CD1c-positive myeloid dendritic cell (primary cell): ENCODE measurements at regions not wholly inside any gene's neighbourhood (a gene's known extent, or its start where the extent isn't known, plus 50 kb on each side); places are given as distances from the start of the nearest gene placed in this dataset.
A peak's percentile ranks its signal among the peaks of the same experiment; 100 is the strongest.
"Not testable (repeated sequence)": the region's sequence is repeated elsewhere in the genome, so short reads cannot be mapped to it uniquely, and the experiment has no call there.

Experiments used
- DNase-seq: peaks from one replicate; pipeline ENCODE4 v3.0.0-alpha.2; 2016; ENCODE audit errors: extremely low spot score

DNA sequence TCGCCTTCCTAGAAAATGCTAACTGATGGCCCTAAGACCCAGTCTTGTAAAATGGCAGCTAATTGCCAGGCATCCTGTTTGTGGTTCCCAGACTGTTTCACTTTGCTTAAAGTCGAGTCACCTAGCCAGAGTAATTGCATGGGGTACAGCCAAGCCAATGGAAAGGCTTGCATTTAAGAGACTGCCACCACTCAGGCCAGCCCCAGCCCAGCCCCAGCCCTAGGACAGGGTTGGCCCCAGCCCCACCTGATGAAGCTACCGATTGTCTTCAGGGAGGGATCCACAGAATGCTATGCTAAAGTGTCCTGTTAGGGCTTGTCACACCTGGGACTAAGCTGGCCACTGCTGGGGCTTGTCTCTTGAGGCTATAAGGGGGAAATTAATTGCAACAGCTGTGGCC is 194.6 kb upstream of the KLF3 start:
- no peak for DNase-seq

DNA sequence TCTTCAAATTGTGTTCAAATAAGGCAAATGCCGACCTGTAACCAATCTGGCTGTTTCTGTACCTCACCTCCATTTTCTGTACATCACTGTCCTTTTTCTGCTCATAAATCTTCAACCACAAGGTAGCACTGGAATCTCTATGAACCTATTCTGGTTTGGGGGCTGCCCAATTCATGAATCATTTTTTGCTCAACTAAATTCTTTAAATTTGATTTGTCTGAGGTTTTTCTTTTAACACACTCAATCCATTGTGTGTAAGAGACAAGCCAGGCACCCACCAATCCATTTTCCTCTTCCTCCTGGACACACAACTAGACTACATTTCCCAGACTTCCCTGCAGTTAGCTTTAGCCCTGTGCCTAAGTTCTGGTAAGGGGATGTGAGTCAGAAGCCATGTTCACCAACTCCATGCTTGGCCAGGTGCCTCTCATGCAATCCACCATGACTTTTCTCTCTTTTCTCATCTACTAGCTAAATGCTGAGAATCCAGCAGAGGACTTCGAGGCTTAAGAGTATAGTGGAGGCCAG is 193.2 kb upstream of the KLF3 start:
- DNase-seq, result no peak

GRCh38 chr4:38482696-38483095 is 181.3 kb upstream of the KLF3 start:
- DNase-seq, result no peak

DNA sequence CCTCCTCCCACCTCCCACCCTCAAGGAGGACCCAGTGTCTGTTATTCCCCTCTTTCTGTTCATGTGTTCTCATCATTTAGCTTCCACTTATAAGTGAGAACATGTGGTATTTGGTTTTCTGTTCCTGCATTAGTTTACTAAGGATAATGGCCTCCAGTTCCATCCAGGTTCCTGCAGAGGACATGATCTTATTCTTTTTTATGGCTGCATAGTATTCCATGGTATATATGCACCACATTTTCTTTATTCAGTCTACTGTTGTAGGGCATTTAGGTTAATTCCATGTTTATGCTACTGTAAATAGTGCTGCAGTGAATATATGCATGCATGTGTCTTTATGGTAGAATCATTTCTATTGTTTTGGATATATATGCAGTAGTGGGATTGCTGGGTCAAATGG is 180.4 kb upstream of the KLF3 start:
- DNase-seq, result not testable (repeated sequence)

GRCh38 chr4:38489011-38489861 is 174.8 kb upstream of the KLF3 start:
- DNase-seq, result no peak

DNA sequence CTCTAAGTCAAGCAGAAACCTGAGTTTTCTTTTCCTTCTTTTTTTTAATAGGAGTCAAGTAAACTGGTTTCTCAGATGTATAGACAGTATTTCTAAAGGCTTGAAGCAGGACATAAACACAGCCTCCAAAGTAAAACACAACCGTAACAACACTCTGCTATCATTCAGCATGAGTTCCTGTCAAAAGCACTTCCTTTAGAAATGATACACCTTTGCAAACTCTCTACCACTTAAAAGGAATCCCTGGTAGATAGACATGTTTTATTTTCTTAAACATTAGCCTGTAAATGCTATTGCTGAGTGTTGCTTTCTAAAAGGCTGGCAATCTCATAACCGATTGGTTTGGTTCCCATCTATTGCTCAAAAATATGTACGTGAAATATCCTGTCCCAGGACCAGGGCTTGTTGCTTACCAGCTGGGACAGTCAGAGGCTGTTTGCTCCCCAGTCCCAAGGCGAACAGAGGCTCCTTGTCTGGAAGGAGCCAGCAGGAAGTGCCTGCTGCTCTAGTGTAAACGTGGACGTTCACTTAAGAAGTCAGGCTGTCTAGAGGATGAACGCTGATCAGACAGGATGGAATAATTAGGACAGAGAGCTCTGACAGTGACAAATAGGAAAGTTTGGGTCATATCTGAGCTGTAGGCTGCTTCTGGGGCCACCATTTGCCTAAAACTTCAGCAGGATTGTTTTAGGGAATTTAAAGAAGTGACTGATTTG is 173.9 kb upstream of the KLF3 start:
- DNase-seq, result no peak

- DNase-seq, result no peak
These were observed 173.1 kb upstream of the KLF3 start for GRCh38 chr4:38490753-38491446.

DNA sequence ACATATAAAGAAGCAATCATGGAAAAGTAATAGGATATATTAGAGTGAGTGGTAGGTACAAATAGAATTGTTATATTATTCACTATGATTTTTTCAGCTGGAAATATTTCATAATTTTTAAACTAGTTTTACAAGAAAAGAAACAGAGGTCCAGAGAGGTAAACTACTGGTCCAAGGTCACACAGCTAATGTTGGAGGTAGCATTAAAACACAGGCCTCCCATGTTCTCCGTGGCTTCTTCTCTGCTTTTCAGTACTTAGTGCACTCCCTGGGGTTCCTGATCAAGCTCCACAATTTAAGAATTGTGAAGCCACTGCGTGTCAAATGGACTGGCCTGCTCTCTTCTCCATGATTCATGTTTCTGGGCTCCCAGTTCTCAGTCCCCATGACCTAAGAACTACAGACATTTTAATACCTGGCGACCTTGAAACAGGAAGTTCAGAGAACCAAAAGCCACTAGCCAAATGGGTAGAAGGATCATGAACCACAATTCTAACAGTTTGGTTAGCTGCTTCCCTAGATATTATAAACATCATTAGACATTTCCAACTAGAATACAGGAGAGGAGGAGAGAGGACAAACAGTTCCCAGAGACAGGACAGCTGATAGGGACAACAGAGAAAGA is 172.0 kb upstream of the KLF3 start:
- no peak for DNase-seq

GRCh38 chr4:38493066-38493465 is 170.9 kb upstream of the KLF3 start:
- no peak for DNase-seq

GRCh38 chr4:38495446-38495845 is 168.6 kb upstream of the KLF3 start:
- DNase-seq, result no peak

DNA sequence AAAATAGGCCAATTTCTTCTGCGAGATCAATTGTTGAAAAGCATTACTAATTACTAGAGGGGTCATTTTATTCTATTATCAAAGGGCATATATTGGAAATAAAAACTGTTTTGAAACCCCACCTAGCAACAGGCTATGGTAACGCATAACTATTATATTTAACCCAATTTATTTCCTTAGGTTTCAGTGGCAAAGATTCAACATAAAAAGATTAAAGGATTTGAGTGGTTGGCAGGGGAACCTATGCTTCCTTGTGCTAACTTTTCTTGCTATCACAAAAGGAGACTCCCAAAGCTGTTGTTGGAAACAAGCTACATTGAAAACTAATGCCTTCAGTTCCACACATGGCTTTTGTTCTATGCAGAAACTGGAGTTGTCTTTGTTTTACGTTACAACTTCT is 166.9 kb upstream of the KLF3 start:
- DNase-seq, result no peak

DNA sequence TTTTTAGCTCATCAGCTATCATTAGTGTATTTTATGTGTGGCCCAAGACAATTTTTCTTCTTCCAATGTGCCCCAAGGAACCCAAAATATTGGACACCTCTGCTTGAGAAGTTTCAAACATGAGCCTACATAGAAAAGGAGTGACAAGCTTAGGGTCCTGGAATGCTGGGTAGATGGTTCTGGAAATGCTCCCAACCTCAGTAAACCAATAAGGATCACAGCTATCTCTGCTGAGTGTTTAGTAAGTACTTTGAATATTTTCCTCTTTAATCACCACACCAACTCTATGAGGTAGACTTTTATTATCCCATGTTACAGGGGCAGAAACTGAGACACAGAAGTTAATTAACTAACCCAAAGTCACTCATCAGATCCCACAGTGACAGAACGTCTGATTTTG is 164.9 kb upstream of the KLF3 start:
- no peak for DNase-seq

DNA sequence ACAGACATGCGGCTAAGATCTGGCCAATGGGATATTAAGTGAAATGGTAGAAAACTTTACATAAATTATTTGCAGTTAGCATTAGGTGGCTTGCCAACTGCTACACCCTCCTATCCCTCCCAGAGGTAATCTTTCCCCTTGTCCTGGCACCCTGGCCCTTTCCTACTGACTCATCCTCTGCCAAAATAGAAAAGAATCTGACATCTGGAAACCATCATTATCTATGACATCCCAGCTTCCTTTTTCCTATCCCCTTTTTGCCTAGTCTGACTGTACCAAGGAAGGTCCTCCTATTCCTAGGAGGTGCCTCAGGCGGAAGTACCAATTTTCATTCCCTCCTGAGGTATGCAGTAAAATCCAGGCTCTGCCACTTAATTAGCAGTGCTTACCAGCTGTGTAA is 163.6 kb upstream of the KLF3 start:
- DNase-seq, result no peak

GRCh38 chr4:38501698-38502097 is 162.3 kb upstream of the KLF3 start:
- DNase-seq, result no peak

DNA sequence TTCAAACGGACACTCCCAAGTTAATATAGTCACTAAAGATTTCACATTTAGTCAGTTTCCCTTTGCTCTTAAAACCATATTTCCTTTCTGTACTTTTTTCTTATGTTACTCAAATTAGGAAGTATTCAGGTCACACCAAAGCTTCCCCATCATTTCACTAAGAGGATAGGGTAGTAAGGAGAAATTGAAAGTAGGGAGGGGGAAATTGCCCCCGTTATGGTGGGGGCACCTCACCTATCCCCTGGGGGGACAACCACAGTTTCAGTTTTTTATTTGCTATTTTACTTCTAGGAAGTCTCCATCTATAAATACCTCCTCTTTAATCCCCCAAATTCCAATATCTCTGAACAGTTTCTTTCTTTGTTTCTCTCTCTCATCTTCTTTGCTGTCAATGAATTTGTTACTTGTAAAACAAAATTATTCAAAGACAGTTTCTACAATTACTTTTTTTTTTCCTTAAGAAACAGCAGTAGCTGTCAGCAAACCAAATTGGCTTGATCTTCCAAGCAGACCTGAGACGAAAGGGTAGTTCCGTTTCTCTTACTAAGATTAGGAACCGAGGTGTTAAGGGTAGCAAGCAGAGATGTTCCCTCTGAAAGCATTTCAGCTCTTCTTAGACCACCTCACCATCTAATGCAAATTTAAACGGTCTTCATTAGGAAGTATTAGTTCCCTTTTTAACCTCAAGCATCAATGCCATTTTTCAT is 160.2 kb upstream of the KLF3 start:
- DNase-seq, result peak; percentile 9

GRCh38 chr4:38504396-38504715 is 159.6 kb upstream of the KLF3 start:
- DNase-seq, result no peak

DNA sequence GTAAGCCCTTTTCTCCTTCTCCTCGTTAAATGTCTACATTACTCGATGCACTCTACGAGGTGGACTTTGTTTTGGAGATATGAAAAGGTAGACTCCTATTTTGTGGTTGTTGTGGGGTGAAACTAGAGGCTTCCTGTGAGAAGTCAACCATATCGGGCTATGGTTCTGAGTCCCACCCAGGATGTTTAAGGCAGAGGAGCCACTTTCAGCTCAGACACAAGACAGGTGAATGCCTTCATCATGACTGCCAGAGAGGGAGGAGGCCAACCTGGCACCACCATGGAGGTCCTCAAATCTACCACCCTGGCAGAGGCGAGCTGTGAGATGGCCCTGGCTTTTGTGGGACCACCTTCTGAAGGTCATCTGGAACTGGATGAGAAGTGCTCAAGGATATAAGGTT is 154.4 kb upstream of the KLF3 start:
- no peak for DNase-seq

GRCh38 chr4:38510201-38510600 is 153.8 kb upstream of the KLF3 start:
- no peak for DNase-seq

DNA sequence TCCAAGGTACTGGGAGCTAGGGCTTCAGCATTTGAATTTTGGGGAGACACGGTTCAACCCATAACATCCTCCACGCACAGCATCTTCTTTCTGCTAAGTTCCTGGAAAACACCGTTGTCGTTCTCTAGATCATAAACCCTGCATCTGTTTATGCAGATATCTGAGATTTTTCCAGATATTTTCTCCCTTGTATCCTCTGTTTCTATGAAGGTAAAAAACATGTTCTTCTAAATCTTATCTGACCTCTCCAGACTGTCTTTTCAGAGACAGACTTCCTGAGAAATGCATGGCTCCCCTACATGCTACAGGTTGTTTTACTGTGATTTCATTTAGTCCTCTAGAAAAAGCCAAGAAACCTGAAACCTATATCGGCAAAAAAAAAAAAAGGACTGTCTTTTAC is 152.3 kb upstream of the KLF3 start:
- DNase-seq, result no peak

DNA sequence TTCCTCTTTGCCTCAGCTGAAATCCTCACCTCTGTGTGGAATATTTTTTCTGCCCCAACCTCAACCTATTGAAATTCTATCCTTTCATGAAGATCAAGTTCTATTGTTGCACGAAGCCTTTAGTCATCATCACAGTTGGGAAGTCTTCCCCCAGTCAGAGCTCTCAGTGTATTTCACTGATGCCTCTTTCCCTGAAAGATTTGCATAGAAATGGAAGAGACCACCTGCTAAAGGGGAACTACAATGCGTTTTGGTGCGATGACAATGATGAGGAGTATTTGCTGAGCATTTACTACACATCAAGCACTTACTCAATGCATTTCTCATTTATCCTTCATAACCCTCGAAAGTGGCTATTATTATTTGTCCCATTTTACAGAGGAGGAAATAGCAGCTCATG is 151.2 kb upstream of the KLF3 start:
- no peak for DNase-seq

- DNase-seq, result no peak
These were observed 149.4 kb upstream of the KLF3 start for GRCh38 chr4:38514465-38515146.
